PC-3 (cell line): ENCODE measurements at regions not wholly inside any gene's neighbourhood (a gene's known extent, or its start where the extent isn't known, plus 50 kb on each side); places are given as distances from the start of the nearest gene placed in this dataset.

Experiments used
- ATAC-seq: fragments of 200-7000 bp; cut with Tn5 transposase; 2 replicates; pipeline ENCODE4 v1.9.1; 2020; ENCODE audit warnings: mild to moderate bottlenecking, moderate library complexity
- BruUV-seq: library from RNA; stranded (reverse); fragments of 400-500 nt; replicated peaks from 2 replicates; lab custom pipeline; 2021; lab: Mats Ljungman, UMichigan
- CTCF ChIA-PET: fragments of 300-600 bp; sonication (Branson Sonifier 250); formaldehyde crosslinking; loops from one replicate; lab custom pipeline; 2022; ENCODE audit warnings: antibody characterized with exemption; lab: Charles Lee
- POLR2A ChIA-PET: fragments of 300-600 bp; sonication (Branson Sonifier 250); formaldehyde crosslinking; loops from one replicate; lab custom pipeline; 2022; ENCODE audit warnings: antibody characterized with exemption; ENCODE audit not compliant: unreplicated experiment; lab: Charles Lee
- DNase-seq: peaks from one replicate; pipeline ENCODE4 v3.0.0-alpha.2; 2015
- H2AFZ ChIP-seq: fragments of 300-600 bp; sonication (generic); 2 replicates; pipeline ENCODE4 v1.6.0; 2016; ENCODE audit warnings: antibody characterized with exemption, low read length
- H3F3A ChIP-seq: fragments of 300-600 bp; sonication (generic); one replicate; pipeline ENCODE4 v1.6.0; 2017; ENCODE audit warnings: antibody characterized with exemption, low read length, control low read depth, mild to moderate bottlenecking; ENCODE audit not compliant: unreplicated experiment
- H3K27ac ChIP-seq: fragments of 300-600 bp; sonication (generic); 2 replicates; pipeline ENCODE4 v1.5.1; 2016; ENCODE audit warnings: mild to moderate bottlenecking, low read length
- H3K27me3 ChIP-seq: fragments of 300-600 bp; sonication (generic); 2 replicates; pipeline ENCODE4 v1.6.1; 2016; ENCODE audit warnings: low read length, mixed read lengths
- H3K36me3 ChIP-seq: fragments of 300-600 bp; sonication (generic); 2 replicates; pipeline ENCODE4 v1.6.1; 2016; ENCODE audit warnings: low read depth, mixed run types, low read length, mixed read lengths
- H3K4me1 ChIP-seq: fragments of 300-600 bp; sonication (generic); 2 replicates; pipeline ENCODE4 v1.5.1; 2016; ENCODE audit warnings: low read length; ENCODE audit not compliant: insufficient read depth
- H3K4me2 ChIP-seq: fragments of 300-600 bp; sonication (generic); 2 replicates; pipeline ENCODE4 v1.6.0; 2016; ENCODE audit warnings: low read length
- H3K4me3 ChIP-seq: fragments of 300-600 bp; sonication (generic); 2 replicates; pipeline ENCODE4 v1.5.1; 2016; ENCODE audit warnings: mild to moderate bottlenecking, low read length, mixed read lengths
- H3K79me2 ChIP-seq: fragments of 300-600 bp; sonication (generic); 2 replicates; pipeline ENCODE4 v1.6.1; 2017; ENCODE audit warnings: low read length, mixed read lengths
- H3K9ac ChIP-seq: fragments of 300-600 bp; sonication (generic); 2 replicates; pipeline ENCODE4 v1.6.0; 2016; ENCODE audit warnings: mild to moderate bottlenecking, low read length
- H3K9me2 ChIP-seq: fragments of 300-600 bp; sonication (generic); replicated peaks from 2 replicates; pipeline ENCODE4 v1.6.1; 2016; ENCODE audit warnings: mixed run types, low read length, mixed read lengths
- H3K9me3 ChIP-seq: fragments of 300-600 bp; sonication (generic); 2 replicates; pipeline ENCODE4 v1.6.1; 2016; ENCODE audit warnings: low read length, mixed read lengths
- H4K20me1 ChIP-seq: fragments of 300-600 bp; sonication (generic); 2 replicates; pipeline ENCODE4 v1.6.1; 2016; ENCODE audit warnings: low read length, mixed read lengths
- CTCF ChIP-seq: fragments of 300-600 bp; sonication (generic); conservative IDR thresholded peaks from 2 replicates; pipeline ENCODE4 v1.5.1; 2017; ENCODE audit warnings: antibody characterized with exemption, low read depth, mild to moderate bottlenecking, low read length
- EZH2 ChIP-seq: fragments of 300-600 bp; sonication (generic); IDR thresholded peaks from one replicate; pipeline ENCODE4 v1.6.1; 2017; ENCODE audit warnings: antibody characterized with exemption, mild to moderate bottlenecking, low read length; ENCODE audit not compliant: unreplicated experiment
- EZH2phosphoT487 ChIP-seq: fragments of 300-600 bp; sonication (generic); IDR thresholded peaks from 2 replicates; pipeline ENCODE4 v1.6.1; 2018; ENCODE audit warnings: mild to moderate bottlenecking, antibody characterized with exemption, low read length, borderline replicate concordance
- intact Hi-C: fragments of 100-400 bp; cut with micrococcal nuclease; formaldehyde crosslinking; loops from 2 replicates; pipeline ENCODE4 v1.9.0; 2023

GRCh38 chr2:11932962-11933361, 186.5 kb downstream of the LPIN1 start:
- ChIA-PET POLR2A (no interaction called here), CTCF (no interaction called here)
- intact Hi-C loops: no loop called here
- H2AFZ ChIP-seq: no peak overlapping the region
- H3K9ac ChIP-seq: no peak overlapping the region
- H3K9me3 ChIP-seq: no peaks in the 10 kb centered on the region
- no peak overlapping the region for H3K4me3 ChIP-seq
- ATAC-seq (no peak), DNase-seq (no peak)
- no peaks in the 10 kb centered on the region for H4K20me1 ChIP-seq
- H3K4me1 ChIP-seq: no peaks in the 10 kb centered on the region
- H3K79me2 ChIP-seq: no peaks in the 10 kb centered on the region
- no peaks in the 10 kb centered on the region for H3F3A ChIP-seq
- H3K36me3 ChIP-seq: no peaks in the 10 kb centered on the region
- H3K9me2 ChIP-seq: no peaks in the 10 kb centered on the region
- no peak overlapping the region for H3K4me2 ChIP-seq
- no peak for TF ChIP-seq CTCF
- TF ChIP-seq EZH2: no peak
- TF ChIP-seq EZH2phosphoT487: no peak
- no peak overlapping the region for H3K27ac ChIP-seq
- no peaks in the 10 kb centered on the region for H3K27me3 ChIP-seq
- no TSS peak for BruUV-seq

- H3K36me3 ChIP-seq: no peaks in the 10 kb centered on the region
- H3K79me2 ChIP-seq: no peaks in the 10 kb centered on the region
- intact Hi-C loops: no loop called here
- no peaks in the 10 kb centered on the region for H3K4me1 ChIP-seq
- no peaks in the 10 kb centered on the region for H3K27me3 ChIP-seq
- no peaks in the 10 kb centered on the region for H3K9me3 ChIP-seq
- H3K4me2 ChIP-seq: no peak overlapping the region
- no TSS peak for BruUV-seq
- TF ChIP-seq CTCF (no peak), EZH2 (no peak)
- H3K9me2 ChIP-seq: no peaks in the 10 kb centered on the region
- DNase-seq (no peak), ATAC-seq (no peak)
- ChIA-PET POLR2A (no interaction called here), CTCF (no interaction called here)
- no peak overlapping the region for H3K27ac ChIP-seq
- H3F3A ChIP-seq: no peaks in the 10 kb centered on the region
- no peaks in the 10 kb centered on the region for H4K20me1 ChIP-seq
- H3K4me3 ChIP-seq: no peak overlapping the region
- H3K9ac ChIP-seq: no peak overlapping the region
- H2AFZ ChIP-seq: no peak overlapping the region
These were observed 187.4 kb downstream of the LPIN1 start for GRCh38 chr2:11933854-11934253.

GRCh38 chr2:11936761-11937160, 190.3 kb downstream of the LPIN1 start:
- H3K36me3 ChIP-seq: no peaks in the 10 kb centered on the region
- TF ChIP-seq EZH2 (no peak), CTCF (no peak), EZH2phosphoT487 (no peak)
- no peak for DNase-seq
- no peaks in the 10 kb centered on the region for H3K79me2 ChIP-seq
- no peaks in the 10 kb centered on the region for H3K27me3 ChIP-seq
- no peak overlapping the region for H2AFZ ChIP-seq
- H3K4me1 ChIP-seq: no peaks in the 10 kb centered on the region
- CTCF ChIA-PET: no interaction called here
- no peaks in the 10 kb centered on the region for H3F3A ChIP-seq
- no peak overlapping the region for H3K4me2 ChIP-seq
- no peak for ATAC-seq
- H3K9ac ChIP-seq: no peak overlapping the region
- BruUV-seq: no TSS peak
- no peak overlapping the region for H3K27ac ChIP-seq
- H3K9me3 ChIP-seq: no peaks in the 10 kb centered on the region
- H3K4me3 ChIP-seq: no peak overlapping the region
- H3K9me2 ChIP-seq: no peaks in the 10 kb centered on the region
- POLR2A ChIA-PET: no interaction called here
- no peaks in the 10 kb centered on the region for H4K20me1 ChIP-seq
- intact Hi-C loops: no loop called here
